RWPE2 (cell line): ENCODE measurements at regions not wholly inside any gene's neighbourhood (a gene's known extent, or its start where the extent isn't known, plus 50 kb on each side); places are given as distances from the start of the nearest gene placed in this dataset.

Experiments
- ATAC-seq: fragments of 200-7000 bp; cut with Tn5 transposase; 3 replicates; pipeline ENCODE4 v1.9.1; 2021; ENCODE audit warnings: low read depth
- DNase-seq: peaks from one replicate; pipeline ENCODE4 v3.0.0-alpha.2; 2020; ENCODE audit warnings: low spot score
- H3K27ac ChIP-seq: fragments of 450-650 bp; 2 replicates; pipeline ENCODE4 v1.5.1; 2017; ENCODE audit warnings: mild to moderate bottlenecking; ENCODE audit not compliant: poor library complexity, severe bottlenecking
- H3K27me3 ChIP-seq: fragments of 250-450 bp; sonication (Bioruptor Pico); 2 replicates; pipeline ENCODE4 v1.5.1; 2021; ENCODE audit warnings: mild to moderate bottlenecking, moderate library complexity; ENCODE audit not compliant: insufficient read depth, poor library complexity, severe bottlenecking
- H3K36me3 ChIP-seq: fragments of 250-450 bp; sonication (Bioruptor Pico); 2 replicates; pipeline ENCODE4 v1.5.1; 2020; ENCODE audit warnings: low read depth, mild to moderate bottlenecking, moderate library complexity
- H3K4me1 ChIP-seq: fragments of 250-450 bp; sonication (Bioruptor Pico); 2 replicates; pipeline ENCODE4 v1.5.1; 2021; ENCODE audit warnings: mild to moderate bottlenecking, moderate library complexity; ENCODE audit not compliant: insufficient read depth, poor library complexity, severe bottlenecking
- H3K4me3 ChIP-seq: fragments of 250-450 bp; sonication (Bioruptor Pico); 2 replicates; pipeline ENCODE4 v1.5.1; 2021; ENCODE audit warnings: mild to moderate bottlenecking, moderate library complexity; ENCODE audit not compliant: severe bottlenecking
- H3K9me3 ChIP-seq: fragments of 250-450 bp; sonication (Bioruptor Pico); 2 replicates; pipeline ENCODE4 v1.5.1; 2021; ENCODE audit warnings: mild to moderate bottlenecking, moderate library complexity; ENCODE audit not compliant: severe bottlenecking
- CTCF ChIP-seq: fragments of 450-650 bp; IDR thresholded peaks from one replicate; pipeline ENCODE4 v1.5.1; 2017; ENCODE audit warnings: mild to moderate bottlenecking, moderate library complexity; ENCODE audit not compliant: poor library complexity, severe bottlenecking

- ATAC-seq (no peak), DNase-seq (no peak)
- no peaks in the 10 kb centered on the region for H3K36me3 ChIP-seq
- no peak overlapping the region for H3K27ac ChIP-seq
- TF ChIP-seq CTCF, result no peak
- H3K9me3 ChIP-seq, result no peaks in the 10 kb centered on the region
- H3K4me3 ChIP-seq, result no peak overlapping the region
- H3K27me3 ChIP-seq, result no peaks in the 10 kb centered on the region
- no peaks in the 10 kb centered on the region for H3K4me1 ChIP-seq
Observed at GRCh38 chr2:71990826-71991225, 156.8 kb downstream of the CYP26B1 start.

- H3K27me3 ChIP-seq, result no peaks in the 10 kb centered on the region
- H3K27ac ChIP-seq, result no peak overlapping the region
- no peak overlapping the region for H3K4me3 ChIP-seq
- no peak for TF ChIP-seq CTCF
- ATAC-seq (no peak), DNase-seq (no peak)
- no peaks in the 10 kb centered on the region for H3K9me3 ChIP-seq
- no peaks in the 10 kb centered on the region for H3K4me1 ChIP-seq
- H3K36me3 ChIP-seq, result no peaks in the 10 kb centered on the region
Observed at GRCh38 chr2:71990122-71990521, 157.5 kb downstream of the CYP26B1 start.

- DNase-seq, result no peak
- Histone ChIP-seq H3K4me3 (no peak overlapping the region), H3K36me3 (no peaks in the 10 kb centered on the region), H3K4me1 (no peaks in the 10 kb centered on the region), H3K9me3 (no peaks in the 10 kb centered on the region), H3K27ac (no peak overlapping the region), H3K27me3 (no peaks in the 10 kb centered on the region)
- ATAC-seq, result no peak
- no peak for TF ChIP-seq CTCF
Observed at GRCh38 chr2:71989671-71990070, 158.0 kb downstream of the CYP26B1 start.

- DNase-seq (no peak), ATAC-seq (no peak)
- no peak overlapping the region for H3K27ac ChIP-seq
- H3K9me3 ChIP-seq, result no peaks in the 10 kb centered on the region
- no peaks in the 10 kb centered on the region for H3K4me1 ChIP-seq
- H3K27me3 ChIP-seq, result no peaks in the 10 kb centered on the region
- no peak for TF ChIP-seq CTCF
- no peaks in the 10 kb centered on the region for H3K36me3 ChIP-seq
- no peak overlapping the region for H3K4me3 ChIP-seq
Observed at GRCh38 chr2:71988170-71988569, 159.5 kb downstream of the CYP26B1 start.

GRCh38 chr2:71976685-71977084, 171.0 kb downstream of the CYP26B1 start:
- no peaks in the 10 kb centered on the region for H3K27me3 ChIP-seq
- H3K4me3 ChIP-seq, result no peak overlapping the region
- H3K4me1 ChIP-seq, result no peaks in the 10 kb centered on the region
- no peak overlapping the region for H3K27ac ChIP-seq
- H3K9me3 ChIP-seq, result no peaks in the 10 kb centered on the region
- no peak for TF ChIP-seq CTCF
- no peak for ATAC-seq
- no peaks in the 10 kb centered on the region for H3K36me3 ChIP-seq
- no peak for DNase-seq
